ENCODE measurements at regions not wholly inside any gene's neighbourhood (a gene's known extent, or its start where the extent isn't known, plus 50 kb on each side); places are given as distances from the start of the nearest gene placed in this dataset.

GRCh38 chr3:44069276-44069675 is 172.4 kb upstream of the TOPAZ1 start:
- H3K79me2 ChIP-seq (ENCODE audit: control insufficient read depth, insufficient read depth, low read length), result no peaks in the 10 kb centered on the region
- H2AFZ ChIP-seq (ENCODE audit: control insufficient read depth, low read length), result no peak overlapping the region
- TF ChIP-seq CTCF (optimal IDR thresholded peaks at IDR 0.05 in 1 of 3, IDR thresholded peaks at IDR 0.05 in 1 of 3, conservative IDR thresholded peaks at IDR 0.05 in 1 of 3; ENCODE audit: extremely low read depth in 1 of 3, insufficient read depth in 2 of 3, low read length in 3 of 3), result no peak
- peaks cover 11% of the 10 kb centered on the region for H3K4me1 ChIP-seq (ENCODE audit: control insufficient read depth, extremely low read depth, insufficient read depth, low read length)
- no peaks in the 10 kb centered on the region for H4K20me1 ChIP-seq (ENCODE audit: control insufficient read depth, extremely low read depth, insufficient read depth, low read length)
- no peaks in the 10 kb centered on the region for H3K27me3 ChIP-seq (ENCODE audit: control insufficient read depth, extremely low read depth, insufficient read depth, low read length)
- H3K4me3 ChIP-seq (ENCODE audit: control insufficient read depth in 2 of 3, extremely low read depth in 1 of 3, insufficient read depth in 2 of 3, low read depth in 1 of 3, low read length in 3 of 3), result peak overlapping the region in 1 of 3 experiments; percentile 25
- H3K9me3 ChIP-seq (ENCODE audit: control insufficient read depth, low read depth, low read length), result no peaks in the 10 kb centered on the region
- DNase-seq (ENCODE audit: low read depth, low spot score) (no peak), FAIRE-seq (peak; percentile 93)
- H3K36me3 ChIP-seq (ENCODE audit: control insufficient read depth in 2 of 2, extremely low read depth in 1 of 2, insufficient read depth in 2 of 2, low read length in 2 of 2), result no peaks in the 10 kb centered on the region
- peak overlapping the region; percentile 57 for H3K4me2 ChIP-seq (ENCODE audit: control insufficient read depth, extremely low read depth, insufficient read depth, low read depth, low read length)
- H3K9ac ChIP-seq (ENCODE audit: control insufficient read depth, extremely low read depth, insufficient read depth, low read length), result no peak overlapping the region
- H3K9me1 ChIP-seq (ENCODE audit: control insufficient read depth, extremely low read depth, insufficient read depth, low read length), result peaks cover 2% of the 10 kb centered on the region
- no peak overlapping the region for H3K27ac ChIP-seq (ENCODE audit: control insufficient read depth, insufficient read depth, low read length)
- dilution Hi-C loops (cut with MboI; ENCODE audit: extremely low pct_ligation_motif_present, low sequenced_read_pairs), result no loop called here

- Histone ChIP-seq H3K4me3 (ENCODE audit: control insufficient read depth in 2 of 3, extremely low read depth in 1 of 3, insufficient read depth in 2 of 3, low read depth in 1 of 3, low read length in 3 of 3) (no peak overlapping the region), H3K4me2 (ENCODE audit: control insufficient read depth, extremely low read depth, insufficient read depth, low read depth, low read length) (no peak overlapping the region), H4K20me1 (ENCODE audit: control insufficient read depth, extremely low read depth, insufficient read depth, low read length) (no peaks in the 10 kb centered on the region), H2AFZ (ENCODE audit: control insufficient read depth, low read length) (no peak overlapping the region), H3K9ac (ENCODE audit: control insufficient read depth, extremely low read depth, insufficient read depth, low read length) (no peak overlapping the region), H3K27ac (ENCODE audit: control insufficient read depth, insufficient read depth, low read length) (no peak overlapping the region), H3K36me3 (ENCODE audit: control insufficient read depth in 2 of 2, extremely low read depth in 1 of 2, insufficient read depth in 2 of 2, low read length in 2 of 2) (no peaks in the 10 kb centered on the region), H3K27me3 (ENCODE audit: control insufficient read depth, extremely low read depth, insufficient read depth, low read length) (no peaks in the 10 kb centered on the region), H3K79me2 (ENCODE audit: control insufficient read depth, insufficient read depth, low read length) (no peaks in the 10 kb centered on the region), H3K4me1 (ENCODE audit: control insufficient read depth, extremely low read depth, insufficient read depth, low read length) (peaks cover 11% of the 10 kb centered on the region), H3K9me3 (ENCODE audit: control insufficient read depth, low read depth, low read length) (no peaks in the 10 kb centered on the region), H3K9me1 (ENCODE audit: control insufficient read depth, extremely low read depth, insufficient read depth, low read length) (peaks cover 2% of the 10 kb centered on the region)
- no peak for FAIRE-seq
- no peak for DNase-seq (ENCODE audit: low read depth, low spot score)
- dilution Hi-C loops (cut with MboI; ENCODE audit: extremely low pct_ligation_motif_present, low sequenced_read_pairs), result no loop called here
- TF ChIP-seq EZH2 (IDR thresholded peaks at IDR 0.05; ENCODE audit: low read length), result no peak
- TF ChIP-seq CTCF (optimal IDR thresholded peaks at IDR 0.05 in 1 of 3, IDR thresholded peaks at IDR 0.05 in 1 of 3, conservative IDR thresholded peaks at IDR 0.05 in 1 of 3; ENCODE audit: extremely low read depth in 1 of 3, insufficient read depth in 2 of 3, low read length in 3 of 3), result no peak
Observed at GRCh38 chr3:44070841-44071546, 170.7 kb upstream of the TOPAZ1 start.

Data from keratinocyte (primary cell).